AG10803 (cell line): ENCODE measurements at regions not wholly inside any gene's neighbourhood (a gene's known extent, or its start where the extent isn't known, plus 50 kb on each side); places are given as distances from the start of the nearest gene placed in this dataset.

ENCODE experiments used
- DNase-seq: peaks from one replicate; pipeline ENCODE4 v3.0.0; 2010; ENCODE audit warnings: low read depth
- H3K4me3 ChIP-seq: 2 replicates; pipeline ENCODE4 v1.5.1; 2011; ENCODE audit warnings: mild to moderate bottlenecking, low read length, control low read depth
- CTCF ChIP-seq: conservative IDR thresholded peaks from 2 replicates; pipeline ENCODE4 v1.5.1; 2011; ENCODE audit warnings: mild to moderate bottlenecking, low read length, control low read depth, inconsistent platforms

DNA sequence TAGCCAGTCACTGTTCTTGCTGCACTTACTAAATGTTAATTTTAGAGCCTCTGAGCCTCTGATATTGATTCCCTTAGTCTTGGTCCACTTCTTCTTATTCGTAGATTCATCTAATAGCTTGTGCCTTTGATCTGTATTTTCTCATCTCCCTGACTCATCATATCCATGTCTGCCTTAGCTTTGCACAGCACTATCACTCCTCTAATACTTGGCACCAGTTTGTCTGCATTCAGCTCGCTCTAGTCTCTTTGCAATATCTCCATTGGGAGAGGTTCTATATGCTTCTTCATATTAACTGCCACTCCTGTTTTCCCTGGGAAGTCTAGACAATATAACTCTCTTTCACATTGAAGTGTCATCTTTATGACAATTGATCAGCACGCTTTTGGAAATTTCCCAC lies 68.5 kb upstream of the CSRP2 start:
- no peak for TF ChIP-seq CTCF
- DNase-seq, result no peak
- no peak overlapping the region for H3K4me3 ChIP-seq

- no peak for TF ChIP-seq CTCF
- DNase-seq, result peak; percentile 43
- H3K4me3 ChIP-seq, result no peak overlapping the region
These were observed 67.6 kb upstream of the CSRP2 start for GRCh38 chr12:76946446-76946845.

DNA sequence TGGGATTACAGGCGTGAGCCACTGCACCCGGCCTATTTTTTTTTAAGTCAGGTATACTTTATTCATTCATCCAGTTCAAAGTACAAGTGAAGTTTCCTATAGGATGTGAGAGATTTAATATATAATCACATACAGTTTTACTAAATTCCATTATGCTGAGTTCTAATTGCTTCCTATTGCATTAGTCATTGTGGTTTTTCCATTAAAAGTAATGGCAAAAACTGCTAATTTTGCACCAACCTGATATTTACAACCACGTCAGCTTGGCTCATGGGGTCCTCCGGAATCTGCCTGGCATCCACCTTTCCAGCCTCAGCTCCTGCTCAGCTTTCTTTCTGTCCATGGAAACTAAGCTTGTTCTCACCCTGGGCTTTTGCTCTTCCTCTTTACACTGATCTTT lies 67.0 kb upstream of the CSRP2 start:
- no peak for DNase-seq
- TF ChIP-seq CTCF, result no peak
- no peak overlapping the region for H3K4me3 ChIP-seq

DNA sequence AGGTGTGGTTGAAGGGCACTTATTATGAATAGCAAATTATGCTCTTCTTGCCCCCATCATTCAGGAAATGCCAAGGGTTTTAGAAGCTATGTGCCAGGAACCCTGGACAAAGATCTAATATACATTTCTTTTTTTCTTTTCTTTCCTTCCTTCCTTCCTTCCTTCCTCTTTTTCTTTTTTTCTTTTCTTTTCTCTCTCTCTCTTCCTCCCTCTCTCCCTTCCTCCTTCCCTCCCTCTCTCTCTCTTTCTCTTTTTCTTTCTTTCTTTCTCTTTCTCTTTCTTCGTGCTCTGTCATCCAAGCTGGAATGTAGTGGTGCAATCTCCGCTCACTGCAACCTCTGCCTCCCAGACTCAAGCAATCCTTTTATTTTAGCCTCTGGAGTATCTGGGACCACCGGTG lies 66.1 kb upstream of the CSRP2 start:
- DNase-seq, result no peak
- H3K4me3 ChIP-seq, result no peak overlapping the region
- TF ChIP-seq CTCF, result no peak

- no peak overlapping the region for H3K4me3 ChIP-seq
- peak; percentile 36 for DNase-seq
- TF ChIP-seq CTCF, result no peak
These were observed 64.2 kb upstream of the CSRP2 start for GRCh38 chr12:76943008-76943407.

- DNase-seq, result peak; percentile 90
- H3K4me3 ChIP-seq, result no peak overlapping the region
- no peak for TF ChIP-seq CTCF
These were observed 63.4 kb upstream of the CSRP2 start for GRCh38 chr12:76942267-76942666.

GRCh38 chr12:76940671-76941445 lies 62.0 kb upstream of the CSRP2 start:
- no peak for DNase-seq
- TF ChIP-seq CTCF, result no peak
- H3K4me3 ChIP-seq, result no peak overlapping the region
